HepG2 (cell line): ENCODE measurements at regions not wholly inside any gene's neighbourhood (a gene's known extent, or its start where the extent isn't known, plus 50 kb on each side); places are given as distances from the start of the nearest gene placed in this dataset.

ENCODE experiments used
- CTCF ChIP-seq: sonication (generic); formaldehyde crosslinking; IDR thresholded peaks from 2 replicates; pipeline ENCODE4 v1.5.0; 2020; ENCODE audit warnings: mild to moderate bottlenecking, missing genetic modification reagents, moderate library complexity
- EEA1 ChIP-seq: sonication (generic); formaldehyde crosslinking; IDR thresholded peaks from 2 replicates; pipeline ENCODE4 v1.5.1; 2020; ENCODE audit warnings: mild to moderate bottlenecking, missing genetic modification reagents, borderline replicate concordance
- FOXM1 ChIP-seq: sonication (generic); formaldehyde crosslinking; IDR thresholded peaks from 2 replicates; pipeline ENCODE4 v1.5.0; 2020; ENCODE audit warnings: missing genetic modification reagents
- MAX ChIP-seq: IDR thresholded peaks from 2 replicates; pipeline ENCODE4 v1.6.1; 2012; ENCODE audit warnings: inconsistent platforms
- ZNF260 ChIP-seq: sonication (generic); formaldehyde crosslinking; IDR thresholded peaks from 2 replicates; pipeline ENCODE4 v1.4.0; 2020; ENCODE audit warnings: missing genetic modification reagents, low read depth, mild to moderate bottlenecking, borderline replicate concordance
- TF ChIP-seq, protein P1 (sequence below): IDR thresholded peaks from 2 replicates; pipeline ENCODE4 v1.6.1; 2016; ENCODE audit warnings: low read depth, borderline replicate concordance

GRCh38 chr14:54226558-54226957 lies 170.2 kb upstream of the CDKN3 start:
- TF ChIP-seq MAX: no peak
- no peak for TF ChIP-seq EEA1 (CRISPR knock-in tag)
- TF ChIP-seq CTCF (CRISPR knock-in tag): no peak
- no peak for TF ChIP-seq ZNF260
- TF ChIP-seq, protein P1, sequence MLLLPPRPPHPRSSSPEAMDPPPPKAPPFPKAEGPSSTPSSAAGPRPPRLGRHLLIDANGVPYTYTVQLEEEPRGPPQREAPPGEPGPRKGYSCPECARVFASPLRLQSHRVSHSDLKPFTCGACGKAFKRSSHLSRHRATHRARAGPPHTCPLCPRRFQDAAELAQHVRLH (CRISPR knock-in tag): no peak
- no peak for TF ChIP-seq FOXM1 (CRISPR knock-in tag)
